Adipocyte (in vitro differentiated cells): ENCODE measurements at regions not wholly inside any gene's neighbourhood (a gene's known extent, or its start where the extent isn't known, plus 50 kb on each side); places are given as distances from the start of the nearest gene placed in this dataset.

ENCODE experiments used
- DNase-seq: peaks from one replicate; pipeline ENCODE4 v3.0.0-alpha.2; 2015; ENCODE audit warnings: low read depth
- H3K27me3 ChIP-seq: replicated peaks from 2 replicates; pipeline ENCODE4 v1.7.0; 2013; ENCODE audit warnings: mild to moderate bottlenecking, low read length, moderate library complexity; ENCODE audit not compliant: control insufficient read depth, insufficient read depth
- H3K36me3 ChIP-seq: 2 replicates; pipeline ENCODE4 v1.7.0; 2013; ENCODE audit warnings: low read length, mild to moderate bottlenecking, moderate library complexity; ENCODE audit not compliant: control insufficient read depth, insufficient read depth, severe bottlenecking
- H3K4me1 ChIP-seq: 2 replicates; pipeline ENCODE4 v1.7.0; 2013; ENCODE audit warnings: mild to moderate bottlenecking, low read length, moderate library complexity; ENCODE audit not compliant: control insufficient read depth, insufficient read depth
- H3K4me3 ChIP-seq: 2 replicates; pipeline ENCODE4 v1.7.0; 2013; ENCODE audit warnings: mild to moderate bottlenecking, low read length, moderate library complexity
- H3K9ac ChIP-seq: 2 replicates; pipeline ENCODE4 v1.7.0; 2013; ENCODE audit warnings: mild to moderate bottlenecking, low read length, moderate library complexity
- H3K9me3 ChIP-seq: 2 replicates; pipeline ENCODE4 v1.7.0; 2013; ENCODE audit warnings: mild to moderate bottlenecking, low read length, moderate library complexity; ENCODE audit not compliant: control insufficient read depth

DNA sequence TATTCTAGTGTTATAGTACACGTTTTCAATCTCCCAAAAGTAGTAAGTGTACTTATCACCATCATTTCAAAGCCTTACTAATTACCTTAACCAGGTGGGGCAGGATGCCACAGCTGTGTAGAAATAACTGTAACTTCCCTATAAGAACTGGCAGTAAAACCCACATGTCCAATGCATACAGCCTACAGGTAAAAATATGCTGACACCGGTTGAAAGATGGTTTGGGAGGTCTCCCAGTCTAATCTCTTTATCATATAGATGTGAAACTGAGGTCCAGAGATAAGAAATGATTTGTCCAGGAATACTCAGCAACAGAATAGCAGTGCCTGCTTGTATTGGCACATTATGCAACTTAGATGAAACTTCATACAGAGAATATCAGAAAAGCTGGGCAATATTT, 322.9 kb downstream of the BCL11A start:
- H3K4me1 ChIP-seq = no peaks in the 10 kb centered on the region
- H3K9me3 ChIP-seq = peaks cover 15% of the 10 kb centered on the region
- H3K4me3 ChIP-seq = no peak overlapping the region
- no peaks in the 10 kb centered on the region for H3K27me3 ChIP-seq
- H3K9ac ChIP-seq = no peak overlapping the region
- DNase-seq = no peak
- no peaks in the 10 kb centered on the region for H3K36me3 ChIP-seq

DNA sequence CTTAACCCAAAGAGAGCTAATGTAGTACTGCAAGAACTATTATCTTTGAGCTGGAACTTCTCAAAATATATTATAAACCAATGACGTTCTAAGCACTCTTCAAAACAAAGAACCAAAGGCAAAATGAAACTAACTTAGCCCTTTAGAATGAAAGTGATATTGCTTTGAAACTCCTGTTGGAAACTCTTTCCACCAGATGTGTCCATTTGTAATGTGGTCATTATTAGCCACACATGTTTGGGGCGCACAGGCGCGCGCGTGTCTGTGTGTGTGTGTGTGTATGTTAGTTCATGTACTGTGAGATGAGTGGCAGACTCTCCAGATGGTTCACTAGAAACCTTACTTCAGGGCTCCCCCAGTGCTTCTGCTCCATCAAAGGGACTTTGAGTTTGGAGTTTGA, 323.4 kb downstream of the BCL11A start:
- DNase-seq = peak; percentile 4
- Histone ChIP-seq H3K36me3 (no peaks in the 10 kb centered on the region), H3K27me3 (no peaks in the 10 kb centered on the region), H3K4me3 (no peak overlapping the region), H3K4me1 (no peaks in the 10 kb centered on the region), H3K9me3 (peaks cover 15% of the 10 kb centered on the region), H3K9ac (no peak overlapping the region)

DNA sequence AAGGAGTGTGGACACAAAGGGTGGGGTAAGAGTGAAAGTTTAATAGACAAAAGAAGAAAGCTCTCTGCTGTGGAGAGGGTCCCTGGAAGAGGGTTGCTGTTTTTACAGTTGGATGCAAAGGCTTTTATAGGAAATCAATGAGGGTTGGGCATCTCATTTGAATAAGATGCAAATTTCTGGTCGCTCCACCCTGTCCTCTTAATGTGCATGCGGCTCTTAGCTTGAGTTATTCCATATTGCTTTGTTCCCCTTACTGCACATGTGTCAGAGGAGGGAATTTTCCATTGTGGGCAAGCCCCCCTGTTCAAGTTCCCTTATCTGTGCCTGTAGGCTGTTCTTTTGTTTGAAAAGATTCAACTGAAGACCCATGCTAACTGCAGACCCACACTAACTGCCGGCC, 326.5 kb downstream of the BCL11A start:
- DNase-seq = no peak
- Histone ChIP-seq H3K9me3 (peaks cover 12% of the 10 kb centered on the region), H3K4me1 (no peaks in the 10 kb centered on the region), H3K27me3 (no peaks in the 10 kb centered on the region), H3K4me3 (no peak overlapping the region), H3K9ac (no peak overlapping the region), H3K36me3 (no peaks in the 10 kb centered on the region)

DNA sequence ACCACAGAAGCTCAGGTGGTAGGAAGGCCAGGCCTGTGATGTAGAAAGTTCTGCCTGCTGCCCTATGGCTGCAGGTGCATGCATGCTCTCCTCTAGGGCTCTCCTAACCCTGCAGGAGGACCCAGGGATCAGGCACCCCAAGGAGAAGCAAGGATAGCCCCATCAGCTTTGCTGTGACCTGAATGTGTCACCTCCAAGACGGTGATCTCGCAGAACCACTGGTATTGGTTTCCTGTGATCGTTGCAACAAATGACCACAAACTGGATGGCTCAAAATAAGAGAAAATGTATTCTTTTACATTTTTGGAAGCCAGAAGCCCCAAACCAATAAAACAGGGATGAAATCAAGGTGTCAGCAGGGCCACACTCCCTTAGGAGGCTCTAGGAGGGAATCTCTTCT, 327.3 kb downstream of the BCL11A start:
- DNase-seq = no peak
- peaks cover 8% of the 10 kb centered on the region for H3K9me3 ChIP-seq
- no peak overlapping the region for H3K4me3 ChIP-seq
- no peaks in the 10 kb centered on the region for H3K27me3 ChIP-seq
- no peak overlapping the region for H3K9ac ChIP-seq
- H3K36me3 ChIP-seq = no peaks in the 10 kb centered on the region
- no peaks in the 10 kb centered on the region for H3K4me1 ChIP-seq

DNA sequence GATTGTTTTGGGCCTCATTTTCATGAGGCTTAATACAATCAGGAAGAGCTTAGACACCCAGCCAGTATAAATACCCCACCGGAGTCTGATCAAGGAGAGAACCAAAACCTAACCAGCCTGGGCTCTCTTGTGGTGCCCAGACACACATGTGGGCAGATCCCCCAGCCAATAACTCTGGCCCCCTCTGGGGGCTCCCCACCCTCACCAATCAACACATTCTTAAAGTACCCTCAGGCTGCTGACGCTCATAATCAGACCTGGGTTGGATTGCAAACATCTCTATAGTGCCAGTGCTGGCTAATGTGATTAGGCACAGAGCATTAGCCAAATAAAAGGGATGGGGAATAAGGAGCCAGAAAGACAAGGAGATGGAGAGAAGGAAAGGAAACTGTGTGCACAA, 329.6 kb downstream of the BCL11A start:
- Histone ChIP-seq H3K9ac (no peak overlapping the region), H3K36me3 (no peaks in the 10 kb centered on the region), H3K27me3 (no peaks in the 10 kb centered on the region), H3K9me3 (no peaks in the 10 kb centered on the region), H3K4me1 (no peaks in the 10 kb centered on the region), H3K4me3 (no peak overlapping the region)
- DNase-seq = no peak

DNA sequence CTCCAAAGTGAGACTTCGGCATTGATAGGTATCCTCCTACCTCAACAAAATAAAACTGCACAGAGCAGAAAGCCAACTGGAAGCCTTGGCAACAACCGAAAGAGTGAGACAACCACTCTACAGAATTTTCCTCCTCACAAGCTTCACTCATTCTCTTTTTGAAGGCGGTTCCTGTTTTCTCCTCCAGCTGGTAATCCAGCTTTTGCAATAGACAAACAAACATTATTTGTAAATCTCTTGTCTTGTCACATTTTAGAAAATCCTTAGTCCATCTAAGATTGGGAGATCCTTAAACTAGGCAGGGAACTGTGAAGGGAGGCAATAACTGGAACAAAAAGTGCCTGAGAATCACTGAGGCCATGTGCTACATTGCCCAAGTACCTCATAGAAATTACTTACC, 332.4 kb downstream of the BCL11A start:
- Histone ChIP-seq H3K9me3 (no peaks in the 10 kb centered on the region), H3K4me3 (no peak overlapping the region), H3K36me3 (no peaks in the 10 kb centered on the region), H3K27me3 (no peaks in the 10 kb centered on the region), H3K4me1 (no peaks in the 10 kb centered on the region), H3K9ac (no peak overlapping the region)
- no peak for DNase-seq

DNA sequence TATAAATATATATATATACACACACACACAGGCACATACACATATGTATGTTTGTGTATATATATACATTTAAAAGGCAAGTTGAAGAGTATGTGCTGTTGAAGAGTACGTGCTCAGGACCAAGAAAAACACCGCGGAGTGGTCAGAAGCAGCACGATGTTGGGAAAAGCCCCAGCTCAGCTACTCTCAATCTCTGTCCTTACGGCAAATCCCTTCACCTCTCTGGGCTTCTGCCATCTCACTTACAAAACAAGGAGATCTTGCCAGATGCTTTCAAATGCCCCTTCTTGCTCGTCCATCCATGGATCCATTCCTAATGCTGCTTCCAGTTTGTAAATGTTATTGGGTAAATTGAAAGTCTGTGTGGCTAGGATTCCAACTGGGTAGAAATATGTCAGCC, 333.9 kb downstream of the BCL11A start:
- Histone ChIP-seq H3K36me3 (no peaks in the 10 kb centered on the region), H3K27me3 (peaks cover 4% of the 10 kb centered on the region), H3K4me3 (no peak overlapping the region), H3K9ac (no peak overlapping the region), H3K4me1 (no peaks in the 10 kb centered on the region), H3K9me3 (no peaks in the 10 kb centered on the region)
- DNase-seq = no peak

DNA sequence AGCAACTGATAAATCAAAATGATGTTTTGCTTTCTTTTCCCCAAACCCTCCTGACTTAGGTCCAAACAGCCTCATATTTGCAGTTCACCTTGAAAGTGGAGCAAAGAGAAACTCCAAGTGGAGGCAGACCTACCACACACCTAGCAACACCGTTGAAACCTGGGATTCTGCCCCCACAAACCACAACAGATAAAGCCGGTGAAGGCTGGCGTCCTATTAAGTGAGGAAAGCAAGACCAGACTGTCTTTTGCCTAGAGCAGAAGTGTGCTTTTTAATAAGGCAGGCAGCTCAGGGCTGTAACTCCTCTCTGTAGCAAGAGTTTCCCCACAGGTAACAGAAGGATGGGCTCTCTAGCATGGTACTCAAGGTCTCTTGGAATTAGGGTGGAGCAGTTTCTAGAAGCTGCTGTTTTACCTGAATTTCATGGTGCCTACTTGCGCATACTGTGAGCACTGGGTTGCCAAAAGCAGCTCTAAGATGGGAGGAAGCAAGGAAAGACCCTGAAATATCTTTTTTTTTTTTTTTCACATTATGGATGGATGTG, 336.9 kb downstream of the BCL11A start:
- DNase-seq = no peak
- H3K4me1 ChIP-seq = no peaks in the 10 kb centered on the region
- H3K4me3 ChIP-seq = no peak overlapping the region
- peaks cover 7% of the 10 kb centered on the region for H3K27me3 ChIP-seq
- no peaks in the 10 kb centered on the region for H3K9me3 ChIP-seq
- H3K9ac ChIP-seq = no peak overlapping the region
- no peaks in the 10 kb centered on the region for H3K36me3 ChIP-seq

DNA sequence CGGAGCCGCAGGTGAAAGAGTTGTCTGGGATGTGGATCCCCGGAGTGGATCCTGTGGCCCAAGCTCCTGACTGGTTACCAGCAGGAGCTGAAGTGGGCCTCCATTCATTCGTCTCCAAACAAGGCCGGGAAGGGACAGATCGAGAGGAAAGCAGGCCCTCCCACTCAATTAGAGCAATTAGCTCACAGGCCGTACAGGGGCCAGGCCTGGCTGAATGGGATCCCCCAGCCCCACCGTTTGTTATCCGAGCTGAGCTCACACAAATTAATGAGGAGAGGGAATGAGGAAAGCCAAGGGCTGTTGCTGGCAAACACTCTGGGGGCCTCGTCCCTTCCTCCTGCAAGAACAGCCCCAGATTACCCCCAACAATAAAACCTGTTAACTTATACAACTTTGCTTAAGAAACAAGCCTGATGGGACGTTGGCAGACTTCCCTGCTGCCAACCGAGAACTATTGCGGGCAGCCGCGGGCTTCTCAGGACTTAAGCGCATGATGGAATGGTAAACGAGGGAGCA, 338.0 kb downstream of the BCL11A start:
- Histone ChIP-seq H3K4me1 (no peaks in the 10 kb centered on the region), H3K9ac (no peak overlapping the region), H3K9me3 (no peaks in the 10 kb centered on the region), H3K36me3 (no peaks in the 10 kb centered on the region), H3K27me3 (peaks cover 7% of the 10 kb centered on the region), H3K4me3 (no peak overlapping the region)
- DNase-seq = no peak

DNA sequence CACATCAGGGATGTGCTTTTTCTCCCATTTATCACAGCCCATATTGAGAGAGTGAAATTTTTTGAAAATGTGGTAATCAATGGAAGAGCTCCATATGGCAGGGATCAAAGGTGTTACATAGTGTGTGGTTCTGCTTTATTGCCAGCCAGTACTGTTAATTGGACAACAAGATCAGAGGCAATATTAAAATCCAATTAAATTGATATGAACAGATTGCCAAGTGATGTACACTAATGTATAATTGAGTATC, 338.9 kb downstream of the BCL11A start:
- no peaks in the 10 kb centered on the region for H3K9me3 ChIP-seq
- peaks cover 7% of the 10 kb centered on the region for H3K27me3 ChIP-seq
- H3K9ac ChIP-seq = no peak overlapping the region
- H3K36me3 ChIP-seq = no peaks in the 10 kb centered on the region
- no peak for DNase-seq
- H3K4me1 ChIP-seq = no peaks in the 10 kb centered on the region
- H3K4me3 ChIP-seq = no peak overlapping the region

DNA sequence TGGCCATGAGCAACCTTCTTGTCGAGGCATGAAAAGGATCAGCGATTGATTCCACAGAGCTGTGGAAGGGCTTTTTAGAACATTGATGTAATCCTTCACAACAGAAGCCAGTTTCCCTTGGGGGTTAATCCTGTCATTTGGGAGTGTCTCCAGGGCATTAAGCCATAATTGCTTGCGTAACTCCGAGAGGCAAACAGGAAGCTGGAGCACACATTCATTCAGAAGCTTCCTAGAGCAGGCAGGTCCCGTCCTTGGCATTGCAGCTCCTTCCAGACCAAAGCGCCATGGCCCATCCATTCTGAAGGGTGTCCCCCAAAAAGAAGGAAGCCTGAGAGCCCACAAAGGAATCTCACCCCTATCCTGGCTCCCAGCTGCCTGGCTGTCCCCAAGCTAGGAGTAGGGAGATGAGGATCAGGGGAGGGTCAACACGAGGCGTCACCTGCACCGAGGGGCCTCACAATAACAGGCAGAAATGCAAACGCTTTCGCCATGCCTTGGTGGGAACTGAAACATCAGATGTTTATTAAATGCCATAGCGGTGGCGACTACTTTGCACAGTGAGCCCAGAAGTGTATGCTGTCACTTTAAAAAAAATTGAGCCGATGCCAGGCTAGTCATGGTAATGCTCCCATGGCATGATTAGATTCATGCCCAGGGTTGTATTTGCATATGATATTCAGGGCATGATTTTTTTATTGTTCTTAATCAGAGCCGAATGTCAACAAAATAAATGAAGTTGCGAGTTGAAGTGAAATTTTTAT, 339.4 kb downstream of the BCL11A start:
- Histone ChIP-seq H3K9me3 (no peaks in the 10 kb centered on the region), H3K36me3 (no peaks in the 10 kb centered on the region), H3K4me3 (no peak overlapping the region), H3K9ac (no peak overlapping the region), H3K4me1 (no peaks in the 10 kb centered on the region), H3K27me3 (peaks cover 7% of the 10 kb centered on the region)
- no peak for DNase-seq
